ENCODE measurements at regions not wholly inside any gene's neighbourhood (a gene's known extent, or its start where the extent isn't known, plus 50 kb on each side); places are given as distances from the start of the nearest gene placed in this dataset.

GRCh38 chr10:44264244-44264643 is 120.7 kb downstream of the CXCL12 start:
- no peak for DNase-seq (ENCODE audit: low spot score)
- peaks cover 0 to 1% (median 0%) of the 10 kb centered on the region in 4 donors for H3K4me1 ChIP-seq (ENCODE audit: control insufficient read depth in 4 of 4, insufficient read depth in 4 of 4, low read length in 3 of 4)
- TF ChIP-seq FOXA1 (IDR thresholded peaks at IDR 0.05) (no peak), EGR1 (IDR thresholded peaks at IDR 0.05; ENCODE audit: low read depth in 2 of 2) (no peak), ATF3 (IDR thresholded peaks at IDR 0.05) (no peak), HNF4A (conservative IDR thresholded peaks at IDR 0.05) (no peak), NR2F2 (IDR thresholded peaks at IDR 0.05) (no peak), GABPA (IDR thresholded peaks at IDR 0.05 in 1 of 2, conservative IDR thresholded peaks at IDR 0.05 in 1 of 2) (no peak), RAD21 (IDR thresholded peaks at IDR 0.05) (no peak), REST (IDR thresholded peaks at IDR 0.05) (no peak), SP1 (IDR thresholded peaks at IDR 0.05) (no peak), YY1 (IDR thresholded peaks at IDR 0.05) (no peak), RXRA (IDR thresholded peaks at IDR 0.05) (no peak)
- H3K4me3 ChIP-seq (ENCODE audit: low read depth in 1 of 3, low read length in 3 of 3), result no peak overlapping the region
- H3K9me3 ChIP-seq (ENCODE audit: control insufficient read depth in 4 of 4, low read length in 3 of 4), result no peaks in the 10 kb centered on the region
- H3K27ac ChIP-seq (ENCODE audit: low read depth in 1 of 2, low read length in 2 of 2), result peak overlapping the region in 1 of 2 donors; percentile 17
- 78% methylated on average over 4 of the region's 4 CpGs for WGBS
- no peak overlapping the region for H3K9ac ChIP-seq (ENCODE audit: low read depth in 1 of 2, low read length in 2 of 2)
- H3K36me3 ChIP-seq (ENCODE audit: control insufficient read depth in 4 of 4, insufficient read depth in 3 of 4, low read depth in 1 of 4, low read length in 3 of 4), result no peaks in the 10 kb centered on the region
- no peaks in the 10 kb centered on the region for H3K27me3 ChIP-seq (ENCODE audit: control insufficient read depth in 4 of 4, insufficient read depth in 4 of 4, low read length in 3 of 4)

DNA sequence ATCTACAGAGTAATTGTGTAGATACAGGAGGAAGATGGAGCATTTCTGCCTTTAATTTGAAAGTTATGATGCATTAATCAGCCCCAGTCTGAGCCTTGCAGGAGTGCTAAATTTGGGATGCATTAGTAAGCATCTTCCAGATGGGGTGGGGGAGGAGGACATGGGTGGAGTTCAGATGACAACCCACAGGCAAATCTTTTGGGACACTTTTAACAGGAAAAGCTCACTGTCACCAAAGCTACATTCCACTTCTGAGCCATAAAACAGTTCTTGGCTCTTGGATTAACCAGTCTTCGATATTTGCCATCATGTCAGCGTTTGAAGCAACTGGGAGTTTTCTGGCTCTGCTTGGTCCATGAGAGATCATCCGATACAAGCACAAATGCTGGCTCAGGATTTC is 121.1 kb downstream of the CXCL12 start:
- Histone ChIP-seq H3K9ac (ENCODE audit: low read depth in 1 of 2, low read length in 2 of 2) (no peak overlapping the region), H3K27me3 (ENCODE audit: control insufficient read depth in 4 of 4, insufficient read depth in 4 of 4, low read length in 3 of 4) (no peaks in the 10 kb centered on the region), H3K4me1 (ENCODE audit: control insufficient read depth in 4 of 4, insufficient read depth in 4 of 4, low read length in 3 of 4) (peaks cover 0 to 4% (median 0%) of the 10 kb centered on the region in 4 donors), H3K4me3 (ENCODE audit: low read depth in 1 of 3, low read length in 3 of 3) (no peak overlapping the region), H3K36me3 (ENCODE audit: control insufficient read depth in 4 of 4, insufficient read depth in 3 of 4, low read depth in 1 of 4, low read length in 3 of 4) (no peaks in the 10 kb centered on the region), H3K9me3 (ENCODE audit: control insufficient read depth in 4 of 4, low read length in 3 of 4) (no peaks in the 10 kb centered on the region), H3K27ac (ENCODE audit: low read depth in 1 of 2, low read length in 2 of 2) (peak overlapping the region in 1 of 2 donors; percentile 17)
- TF ChIP-seq HNF4A (conservative IDR thresholded peaks at IDR 0.05) (no peak), REST (IDR thresholded peaks at IDR 0.05) (no peak), TAF1 (conservative IDR thresholded peaks at IDR 0.05) (no peak), ATF3 (IDR thresholded peaks at IDR 0.05) (no peak), FOXA2 (IDR thresholded peaks at IDR 0.05) (no peak), EGR1 (IDR thresholded peaks at IDR 0.05; ENCODE audit: low read depth in 2 of 2) (no peak), NR2F2 (IDR thresholded peaks at IDR 0.05) (no peak), ZBTB33 (IDR thresholded peaks at IDR 0.05) (no peak), MAX (IDR thresholded peaks at IDR 0.05) (no peak), YY1 (IDR thresholded peaks at IDR 0.05) (no peak), HNF4G (IDR thresholded peaks at IDR 0.05) (no peak), GABPA (IDR thresholded peaks at IDR 0.05 in 1 of 2, conservative IDR thresholded peaks at IDR 0.05 in 1 of 2) (no peak), SP1 (IDR thresholded peaks at IDR 0.05) (no peak), RAD21 (IDR thresholded peaks at IDR 0.05) (no peak), RXRA (IDR thresholded peaks at IDR 0.05) (no peak), JUND (IDR thresholded peaks at IDR 0.05) (no peak), CTCF (IDR thresholded peaks at IDR 0.05; ENCODE audit: low read depth, low read length, missing input control) (no peak)
- no peak for DNase-seq (ENCODE audit: low spot score)
- 90% methylated on average over 3 of the region's 3 CpGs for WGBS

Data from liver (tissue), 8 donors.